GM19240 (cell line): ENCODE measurements at regions not wholly inside any gene's neighbourhood (a gene's known extent, or its start where the extent isn't known, plus 50 kb on each side); places are given as distances from the start of the nearest gene placed in this dataset.

Experiments
- DNase-seq: peaks from one replicate; pipeline ENCODE4 v3.0.0; 2011; ENCODE audit warnings: low spot score; ENCODE audit not compliant: insufficient read length

- DNase-seq: no peak
Observed at GRCh38 chr19:16022251-16022650, 54.0 kb upstream of the TPM4 start.

GRCh38 chr19:16022681-16023080, 53.6 kb upstream of the TPM4 start:
- no peak for DNase-seq

- DNase-seq: no peak
Observed at GRCh38 chr19:16023146-16023915, 53.0 kb upstream of the TPM4 start.

GRCh38 chr19:16024266-16025107, 51.8 kb upstream of the TPM4 start:
- no peak for DNase-seq

GRCh38 chr19:16025108-16026101, 50.9 kb upstream of the TPM4 start:
- no peak for DNase-seq

GRCh38 chr19:16026131-16026530, 50.2 kb upstream of the TPM4 start:
- DNase-seq: no peak
